H1 (cell line): ENCODE measurements at regions not wholly inside any gene's neighbourhood (a gene's known extent, or its start where the extent isn't known, plus 50 kb on each side); places are given as distances from the start of the nearest gene placed in this dataset.

Experiments used
- POU5F1 ChIP-seq: IDR thresholded peaks from 2 replicates; pipeline ENCODE4 v1.6.1; 2011; ENCODE audit warnings: low read depth, mild to moderate bottlenecking, low read length, moderate library complexity
- SIRT6 ChIP-seq: IDR thresholded peaks from one replicate; pipeline ENCODE4 v1.7.1; 2012; ENCODE audit warnings: low read length, inconsistent platforms
- TAF7 ChIP-seq: optimal IDR thresholded peaks from 2 replicates; pipeline ENCODE3; 2011; ENCODE audit warnings: low read depth, mild to moderate bottlenecking, inconsistent platforms, low read length, moderate library complexity, borderline replicate concordance
- TF ChIP-seq, protein P1 (sequence below), 3 experiments: IDR thresholded peaks; 1 replicate in 2 of 3; 2 replicates in 1 of 3; pipeline versions ENCODE4 v1.5.1 to v1.6.1; 2011; ENCODE audit warnings: low read length in 3 of 3, mild to moderate bottlenecking in 3 of 3, inconsistent platforms in 2 of 3, low read depth in 1 of 3, moderate library complexity in 1 of 3; ENCODE audit not compliant: insufficient read depth in 1 of 3; ENCODE audit errors: control extremely low read depth in 1 of 3
- TF ChIP-seq, protein P2 (sequence below): IDR thresholded peaks from 2 replicates; pipeline ENCODE4 v1.6.1; 2011; ENCODE audit warnings: low read length, improper control_type of control experiment

DNA sequence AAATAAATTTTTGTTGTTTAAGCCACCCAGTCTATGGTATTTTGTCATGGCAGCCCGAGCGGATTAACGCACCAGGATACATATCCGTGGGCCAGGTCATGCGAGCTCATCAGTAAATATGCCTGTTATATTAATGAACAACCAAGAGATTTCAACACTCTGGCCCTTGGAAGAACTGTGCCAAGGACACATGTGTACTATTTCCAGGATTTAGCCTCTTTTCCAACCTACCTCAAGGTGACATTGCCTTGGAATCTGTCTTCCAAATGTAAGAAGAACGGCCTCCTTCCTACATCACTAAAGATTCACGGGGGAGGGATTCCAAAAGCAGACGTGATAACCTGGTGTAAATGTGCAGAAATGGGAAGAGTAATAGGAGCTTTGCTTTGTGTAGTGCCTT lies 72.8 kb upstream of the DYNLRB2 start (continued):
- TF ChIP-seq, protein P1, sequence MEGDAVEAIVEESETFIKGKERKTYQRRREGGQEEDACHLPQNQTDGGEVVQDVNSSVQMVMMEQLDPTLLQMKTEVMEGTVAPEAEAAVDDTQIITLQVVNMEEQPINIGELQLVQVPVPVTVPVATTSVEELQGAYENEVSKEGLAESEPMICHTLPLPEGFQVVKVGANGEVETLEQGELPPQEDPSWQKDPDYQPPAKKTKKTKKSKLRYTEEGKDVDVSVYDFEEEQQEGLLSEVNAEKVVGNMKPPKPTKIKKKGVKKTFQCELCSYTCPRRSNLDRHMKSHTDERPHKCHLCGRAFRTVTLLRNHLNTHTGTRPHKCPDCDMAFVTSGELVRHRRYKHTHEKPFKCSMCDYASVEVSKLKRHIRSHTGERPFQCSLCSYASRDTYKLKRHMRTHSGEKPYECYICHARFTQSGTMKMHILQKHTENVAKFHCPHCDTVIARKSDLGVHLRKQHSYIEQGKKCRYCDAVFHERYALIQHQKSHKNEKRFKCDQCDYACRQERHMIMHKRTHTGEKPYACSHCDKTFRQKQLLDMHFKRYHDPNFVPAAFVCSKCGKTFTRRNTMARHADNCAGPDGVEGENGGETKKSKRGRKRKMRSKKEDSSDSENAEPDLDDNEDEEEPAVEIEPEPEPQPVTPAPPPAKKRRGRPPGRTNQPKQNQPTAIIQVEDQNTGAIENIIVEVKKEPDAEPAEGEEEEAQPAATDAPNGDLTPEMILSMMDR (IDR thresholded peaks at IDR 0.05; ENCODE audit: control extremely low read depth in 1 of 3, insufficient read depth in 1 of 3, low read depth in 1 of 3, low read length in 3 of 3) = no peak
- TF ChIP-seq, protein P2, sequence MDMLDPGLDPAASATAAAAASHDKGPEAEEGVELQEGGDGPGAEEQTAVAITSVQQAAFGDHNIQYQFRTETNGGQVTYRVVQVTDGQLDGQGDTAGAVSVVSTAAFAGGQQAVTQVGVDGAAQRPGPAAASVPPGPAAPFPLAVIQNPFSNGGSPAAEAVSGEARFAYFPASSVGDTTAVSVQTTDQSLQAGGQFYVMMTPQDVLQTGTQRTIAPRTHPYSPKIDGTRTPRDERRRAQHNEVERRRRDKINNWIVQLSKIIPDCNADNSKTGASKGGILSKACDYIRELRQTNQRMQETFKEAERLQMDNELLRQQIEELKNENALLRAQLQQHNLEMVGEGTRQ = no peak
- TF ChIP-seq SIRT6 = no peak
- TF ChIP-seq TAF7 = no peak
- no peak for TF ChIP-seq POU5F1
- TF ChIP-seq, all 59 proteins: peak for 0
